Neural progenitor cell (in vitro differentiated cells): ENCODE measurements at regions not wholly inside any gene's neighbourhood (a gene's known extent, or its start where the extent isn't known, plus 50 kb on each side); places are given as distances from the start of the nearest gene placed in this dataset.

Experiments used
- DNase-seq: peaks from one replicate; pipeline ENCODE4 v3.0.0-alpha.2; 2016; ENCODE audit warnings: low spot score
- H2AFZ ChIP-seq: fragments of 200-600 bp; sonication (generic); replicated peaks from 2 replicates; pipeline ENCODE4 v1.6.1; 2016; ENCODE audit warnings: antibody characterized with exemption
- H3F3A ChIP-seq: fragments of 200-600 bp; sonication (generic); 2 replicates; pipeline ENCODE4 v1.6.1; 2016; ENCODE audit warnings: antibody characterized with exemption, low read depth
- H3K27ac ChIP-seq: fragments of 200-600 bp; sonication (generic); 2 replicates; pipeline ENCODE4 v1.5.1; 2016; ENCODE audit warnings: mild to moderate bottlenecking
- H3K27me3 ChIP-seq: fragments of 200-600 bp; sonication (generic); 2 replicates; pipeline ENCODE4 v1.6.1; 2016; ENCODE audit warnings: mild to moderate bottlenecking, moderate library complexity
- H3K36me3 ChIP-seq: fragments of 200-600 bp; sonication (generic); 2 replicates; pipeline ENCODE4 v1.5.1; 2016
- H3K4me1 ChIP-seq: fragments of 200-600 bp; sonication (generic); 2 replicates; pipeline ENCODE4 v1.6.1; 2016; ENCODE audit warnings: mixed run types
- H3K4me2 ChIP-seq: fragments of 200-600 bp; sonication (generic); 2 replicates; pipeline ENCODE4 v1.6.1; 2016
- H3K4me3 ChIP-seq: fragments of 200-600 bp; sonication (generic); 2 replicates; pipeline ENCODE4 v1.5.1; 2016
- H3K79me2 ChIP-seq: fragments of 200-600 bp; sonication (generic); 2 replicates; pipeline ENCODE4 v1.6.1; 2016; ENCODE audit warnings: low read depth
- H3K9ac ChIP-seq: fragments of 200-600 bp; sonication (generic); 2 replicates; pipeline ENCODE4 v1.6.1; 2016
- H3K9me3 ChIP-seq: fragments of 200-600 bp; sonication (generic); 2 replicates; pipeline ENCODE4 v1.5.1; 2016; ENCODE audit warnings: low read depth
- H4K20me1 ChIP-seq: fragments of 200-600 bp; sonication (generic); 2 replicates; pipeline ENCODE4 v1.6.1; 2016; ENCODE audit warnings: low read depth
- H3K27ac Mint-ChIP-seq: 3 replicates; pipeline ENCODE4 v1.8.0; 2021; ENCODE audit warnings: mixed read lengths
- H3K27me3 Mint-ChIP-seq: 2 replicates; pipeline ENCODE4 v1.8.0; 2022; ENCODE audit warnings: low read depth, mild to moderate bottlenecking, inconsistent platforms, moderate library complexity, mixed read lengths; ENCODE audit not compliant: insufficient read depth
- H3K36me3 Mint-ChIP-seq: 3 replicates; pipeline ENCODE4 v1.8.0; 2021; ENCODE audit warnings: mixed read lengths
- H3K4me1 Mint-ChIP-seq: 3 replicates; pipeline ENCODE4 v1.8.0; 2021; ENCODE audit warnings: mixed read lengths
- H3K4me3 Mint-ChIP-seq: 3 replicates; pipeline ENCODE4 v1.8.0; 2021; ENCODE audit warnings: mild to moderate bottlenecking, moderate library complexity, mixed read lengths
- H3K9me3 Mint-ChIP-seq: 3 replicates; pipeline ENCODE4 v1.8.0; 2020; ENCODE audit warnings: mixed read lengths
- CTCF ChIP-seq: fragments of 200-600 bp; sonication (generic); IDR thresholded peaks from 2 replicates; pipeline ENCODE4 v1.5.1; 2017; ENCODE audit warnings: antibody characterized with exemption, mild to moderate bottlenecking
- EZH2 ChIP-seq: fragments of 200-600 bp; sonication (generic); IDR thresholded peaks from 2 replicates; pipeline ENCODE4 v1.6.1; 2017; ENCODE audit warnings: antibody characterized with exemption, mild to moderate bottlenecking, moderate library complexity
- EZH2phosphoT487 ChIP-seq: fragments of 200-600 bp; sonication (generic); IDR thresholded peaks from 2 replicates; pipeline ENCODE4 v1.6.1; 2017; ENCODE audit warnings: antibody characterized with exemption

GRCh38 chr14:84435820-84436324 lies 1094.1 kb upstream of the FLRT2 start:
- no peak overlapping the region for H3K27ac ChIP-seq
- H3K9me3 Mint-ChIP-seq: no peaks in the 10 kb centered on the region
- peak overlapping the region; percentile 65 for H2AFZ ChIP-seq
- no peaks in the 10 kb centered on the region for H3K27me3 ChIP-seq
- H4K20me1 ChIP-seq: no peaks in the 10 kb centered on the region
- H3K36me3 ChIP-seq: no peaks in the 10 kb centered on the region
- no peaks in the 10 kb centered on the region for H3K9me3 ChIP-seq
- H3K4me1 Mint-ChIP-seq: peaks cover 9% of the 10 kb centered on the region
- H3K4me3 Mint-ChIP-seq: no peak overlapping the region
- no peak overlapping the region for H3K27ac Mint-ChIP-seq
- no peaks in the 10 kb centered on the region for H3K36me3 Mint-ChIP-seq
- H3K9ac ChIP-seq: no peak overlapping the region
- no peak for DNase-seq
- peaks cover 2% of the 10 kb centered on the region for H3K27me3 Mint-ChIP-seq
- TF ChIP-seq CTCF: no peak
- TF ChIP-seq EZH2phosphoT487: no peak
- no peak for TF ChIP-seq EZH2
- no peak overlapping the region for H3K4me2 ChIP-seq
- no peaks in the 10 kb centered on the region for H3F3A ChIP-seq
- H3K4me1 ChIP-seq: peaks cover 12% of the 10 kb centered on the region
- H3K4me3 ChIP-seq: no peak overlapping the region
- H3K79me2 ChIP-seq: no peaks in the 10 kb centered on the region

GRCh38 chr14:84436528-84436927 lies 1093.4 kb upstream of the FLRT2 start:
- Histone ChIP-seq H4K20me1 (no peaks in the 10 kb centered on the region), H2AFZ (peak overlapping the region; percentile 65), H3K27me3 (no peaks in the 10 kb centered on the region), H3K79me2 (no peaks in the 10 kb centered on the region), H3F3A (no peaks in the 10 kb centered on the region), H3K9ac (no peak overlapping the region), H3K27ac (no peak overlapping the region), H3K4me1 (peaks cover 12% of the 10 kb centered on the region), H3K36me3 (no peaks in the 10 kb centered on the region), H3K4me3 (no peak overlapping the region), H3K9me3 (no peaks in the 10 kb centered on the region), H3K4me2 (no peak overlapping the region)
- Mint-ChIP-seq H3K36me3 (no peaks in the 10 kb centered on the region), H3K4me3 (no peak overlapping the region), H3K27me3 (peaks cover 2% of the 10 kb centered on the region), H3K27ac (no peak overlapping the region), H3K9me3 (no peaks in the 10 kb centered on the region), H3K4me1 (peaks cover 9% of the 10 kb centered on the region)
- TF ChIP-seq EZH2 (no peak), EZH2phosphoT487 (no peak), CTCF (no peak)
- no peak for DNase-seq

DNA sequence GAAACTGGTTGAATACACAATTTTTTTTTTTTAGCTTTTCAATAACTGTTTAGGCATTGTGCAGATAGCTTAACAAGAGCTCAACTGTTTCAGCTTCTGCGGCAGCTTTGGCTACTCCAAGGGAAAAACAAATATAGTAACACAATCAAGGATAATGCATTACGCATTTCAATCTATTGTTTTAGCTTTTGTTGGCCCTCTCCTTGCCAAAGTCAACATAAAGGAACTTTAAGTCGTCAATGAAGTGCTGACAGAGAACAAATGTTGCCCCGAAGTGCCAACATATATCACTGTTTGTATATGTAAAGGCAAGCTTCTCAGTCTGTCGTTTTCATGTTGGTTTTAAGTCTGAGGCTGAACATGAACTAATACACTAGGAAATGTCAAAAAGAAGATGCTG lies 1087.4 kb upstream of the FLRT2 start:
- Mint-ChIP-seq H3K4me1 (peaks cover 7% of the 10 kb centered on the region), H3K9me3 (no peaks in the 10 kb centered on the region), H3K27ac (no peak overlapping the region), H3K4me3 (no peak overlapping the region), H3K36me3 (no peaks in the 10 kb centered on the region), H3K27me3 (peaks cover 2% of the 10 kb centered on the region)
- no peak overlapping the region for H3K4me3 ChIP-seq
- H4K20me1 ChIP-seq: no peaks in the 10 kb centered on the region
- no peak overlapping the region for H3K4me2 ChIP-seq
- peaks cover 6% of the 10 kb centered on the region for H3F3A ChIP-seq
- TF ChIP-seq CTCF (no peak), EZH2phosphoT487 (no peak), EZH2 (no peak)
- no peaks in the 10 kb centered on the region for H3K9me3 ChIP-seq
- peaks cover 8% of the 10 kb centered on the region for H3K4me1 ChIP-seq
- no peaks in the 10 kb centered on the region for H3K79me2 ChIP-seq
- H3K27me3 ChIP-seq: no peaks in the 10 kb centered on the region
- no peaks in the 10 kb centered on the region for H3K36me3 ChIP-seq
- peak overlapping the region; percentile 19 for H2AFZ ChIP-seq
- H3K27ac ChIP-seq: no peak overlapping the region
- DNase-seq: no peak
- no peak overlapping the region for H3K9ac ChIP-seq
